HEK293 (cell line): ENCODE measurements at regions not wholly inside any gene's neighbourhood (a gene's known extent, or its start where the extent isn't known, plus 50 kb on each side); places are given as distances from the start of the nearest gene placed in this dataset.

Experiments used
- GLI4 ChIP-seq: fragments of 450-650 bp; formaldehyde crosslinking; IDR thresholded peaks from 2 replicates; pipeline ENCODE4 v1.5.1; 2016; ENCODE audit warnings: missing biosample characterization, missing genetic modification characterization
- KLF7 ChIP-seq: fragments of 450-650 bp; formaldehyde crosslinking; IDR thresholded peaks from 2 replicates; pipeline ENCODE4 v1.5.1; 2016; ENCODE audit warnings: missing biosample characterization, missing genetic modification characterization, borderline replicate concordance
- ZBTB10 ChIP-seq: fragments of 450-650 bp; formaldehyde crosslinking; IDR thresholded peaks from 2 replicates; pipeline ENCODE4 v1.5.1; 2016; ENCODE audit warnings: missing biosample characterization, missing genetic modification characterization
- ZNF138 ChIP-seq: fragments of 450-650 bp; formaldehyde crosslinking; IDR thresholded peaks from 2 replicates; pipeline ENCODE4 v1.5.1; 2016; ENCODE audit warnings: missing biosample characterization, missing genetic modification characterization, borderline replicate concordance
- ZNF24 ChIP-seq: fragments of 450-650 bp; formaldehyde crosslinking; IDR thresholded peaks from 2 replicates; pipeline ENCODE4 v1.5.1; 2016; ENCODE audit warnings: missing biosample characterization, missing genetic modification characterization
- ZNF530 ChIP-seq: fragments of 450-650 bp; formaldehyde crosslinking; IDR thresholded peaks from 2 replicates; pipeline ENCODE4 v1.5.1; 2016; ENCODE audit warnings: low read depth, missing biosample characterization, missing genetic modification characterization
- ZNF558 ChIP-seq: fragments of 450-650 bp; formaldehyde crosslinking; IDR thresholded peaks from 2 replicates; pipeline ENCODE4 v1.5.1; 2016; ENCODE audit warnings: missing biosample characterization, missing genetic modification characterization
- ZNF621 ChIP-seq: fragments of 450-650 bp; formaldehyde crosslinking; IDR thresholded peaks from 2 replicates; pipeline ENCODE4 v1.5.1; 2017; ENCODE audit warnings: missing biosample characterization, missing genetic modification characterization
- ZNF629 ChIP-seq: fragments of 450-650 bp; formaldehyde crosslinking; IDR thresholded peaks from 2 replicates; pipeline ENCODE4 v1.5.1; 2017; ENCODE audit warnings: missing biosample characterization, missing genetic modification characterization
- ZNF837 ChIP-seq: fragments of 450-650 bp; formaldehyde crosslinking; IDR thresholded peaks from 2 replicates; pipeline ENCODE4 v1.5.1; 2016; ENCODE audit warnings: missing biosample characterization, missing genetic modification characterization
- TF ChIP-seq, protein P1 (sequence below): fragments of 450-650 bp; formaldehyde crosslinking; IDR thresholded peaks from 2 replicates; pipeline ENCODE4 v1.5.1; 2016; ENCODE audit warnings: missing biosample characterization, missing genetic modification characterization, low read depth
- TF ChIP-seq, protein P2 (sequence below): fragments of 450-650 bp; formaldehyde crosslinking; IDR thresholded peaks from 2 replicates; pipeline ENCODE4 v1.5.1; 2016; ENCODE audit warnings: missing biosample characterization, missing genetic modification characterization
- TF ChIP-seq, protein P3 (sequence below): fragments of 450-650 bp; formaldehyde crosslinking; conservative IDR thresholded peaks from 2 replicates; pipeline ENCODE4 v1.5.1; 2016; ENCODE audit warnings: low read depth, missing biosample characterization, missing genetic modification characterization

DNA sequence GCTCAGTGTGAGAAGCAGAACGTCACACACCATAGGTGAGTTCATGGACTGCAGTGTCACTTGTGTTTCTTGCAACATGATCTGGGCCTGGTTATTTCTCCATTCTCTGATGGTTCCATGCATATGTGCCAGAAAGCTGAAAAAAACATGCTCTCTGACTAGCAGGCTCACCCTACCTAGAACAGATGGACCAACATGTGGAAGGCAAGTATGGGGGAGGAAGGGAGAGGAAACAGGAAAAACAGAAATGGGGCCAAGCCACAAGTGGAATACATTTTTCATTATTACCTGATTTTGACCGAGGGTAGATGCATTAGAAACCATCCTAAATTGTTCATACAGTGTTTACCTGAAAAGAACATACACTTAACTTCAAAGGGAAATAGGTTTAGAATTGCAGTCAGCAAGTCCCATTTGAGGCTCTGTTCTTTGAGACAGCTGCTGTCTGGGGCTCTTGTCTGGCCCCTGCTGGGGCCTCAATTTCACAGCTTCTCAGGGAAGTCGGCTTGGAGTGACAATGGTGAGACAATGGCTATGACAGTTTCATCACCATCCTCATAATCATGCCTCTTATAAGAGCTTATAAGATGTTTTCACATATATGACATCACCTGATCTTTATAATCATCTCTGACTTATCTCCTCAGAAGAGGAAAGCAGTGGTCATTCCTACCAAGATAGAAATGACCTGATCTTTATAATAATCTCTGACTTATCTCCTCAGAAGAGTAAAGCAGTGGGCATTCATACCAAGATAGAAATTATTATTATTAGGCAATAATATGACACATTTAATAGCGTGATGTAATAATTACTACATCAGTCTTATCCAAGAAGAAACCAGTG lies 327.3 kb downstream of the SIPA1L2 start:
- TF ChIP-seq ZBTB10 (tag by site-specific recombination), result no peak
- no peak for TF ChIP-seq GLI4 (tag by site-specific recombination)
- TF ChIP-seq, protein P1, sequence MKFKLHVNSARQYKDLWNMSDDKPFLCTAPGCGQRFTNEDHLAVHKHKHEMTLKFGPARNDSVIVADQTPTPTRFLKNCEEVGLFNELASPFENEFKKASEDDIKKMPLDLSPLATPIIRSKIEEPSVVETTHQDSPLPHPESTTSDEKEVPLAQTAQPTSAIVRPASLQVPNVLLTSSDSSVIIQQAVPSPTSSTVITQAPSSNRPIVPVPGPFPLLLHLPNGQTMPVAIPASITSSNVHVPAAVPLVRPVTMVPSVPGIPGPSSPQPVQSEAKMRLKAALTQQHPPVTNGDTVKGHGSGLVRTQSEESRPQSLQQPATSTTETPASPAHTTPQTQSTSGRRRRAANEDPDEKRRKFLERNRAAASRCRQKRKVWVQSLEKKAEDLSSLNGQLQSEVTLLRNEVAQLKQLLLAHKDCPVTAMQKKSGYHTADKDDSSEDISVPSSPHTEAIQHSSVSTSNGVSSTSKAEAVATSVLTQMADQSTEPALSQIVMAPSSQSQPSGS (tag by site-specific recombination), result peak; percentile 81
- TF ChIP-seq KLF7 (tag by site-specific recombination), result no peak
- TF ChIP-seq ZNF530 (tag by site-specific recombination), result no peak
- TF ChIP-seq, protein P2, sequence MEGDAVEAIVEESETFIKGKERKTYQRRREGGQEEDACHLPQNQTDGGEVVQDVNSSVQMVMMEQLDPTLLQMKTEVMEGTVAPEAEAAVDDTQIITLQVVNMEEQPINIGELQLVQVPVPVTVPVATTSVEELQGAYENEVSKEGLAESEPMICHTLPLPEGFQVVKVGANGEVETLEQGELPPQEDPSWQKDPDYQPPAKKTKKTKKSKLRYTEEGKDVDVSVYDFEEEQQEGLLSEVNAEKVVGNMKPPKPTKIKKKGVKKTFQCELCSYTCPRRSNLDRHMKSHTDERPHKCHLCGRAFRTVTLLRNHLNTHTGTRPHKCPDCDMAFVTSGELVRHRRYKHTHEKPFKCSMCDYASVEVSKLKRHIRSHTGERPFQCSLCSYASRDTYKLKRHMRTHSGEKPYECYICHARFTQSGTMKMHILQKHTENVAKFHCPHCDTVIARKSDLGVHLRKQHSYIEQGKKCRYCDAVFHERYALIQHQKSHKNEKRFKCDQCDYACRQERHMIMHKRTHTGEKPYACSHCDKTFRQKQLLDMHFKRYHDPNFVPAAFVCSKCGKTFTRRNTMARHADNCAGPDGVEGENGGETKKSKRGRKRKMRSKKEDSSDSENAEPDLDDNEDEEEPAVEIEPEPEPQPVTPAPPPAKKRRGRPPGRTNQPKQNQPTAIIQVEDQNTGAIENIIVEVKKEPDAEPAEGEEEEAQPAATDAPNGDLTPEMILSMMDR (tag by site-specific recombination), result 0 out of 2 replicates have a peak, but pooled peaks have one; percentile 20
- no peak for TF ChIP-seq ZNF138
- no peak for TF ChIP-seq ZNF558
- no peak for TF ChIP-seq ZNF629 (tag by site-specific recombination)
- TF ChIP-seq ZNF621, result no peak
- TF ChIP-seq ZNF837 (tag by site-specific recombination), result no peak
- no peak for TF ChIP-seq ZNF24 (tag by site-specific recombination)
- TF ChIP-seq, protein P3, sequence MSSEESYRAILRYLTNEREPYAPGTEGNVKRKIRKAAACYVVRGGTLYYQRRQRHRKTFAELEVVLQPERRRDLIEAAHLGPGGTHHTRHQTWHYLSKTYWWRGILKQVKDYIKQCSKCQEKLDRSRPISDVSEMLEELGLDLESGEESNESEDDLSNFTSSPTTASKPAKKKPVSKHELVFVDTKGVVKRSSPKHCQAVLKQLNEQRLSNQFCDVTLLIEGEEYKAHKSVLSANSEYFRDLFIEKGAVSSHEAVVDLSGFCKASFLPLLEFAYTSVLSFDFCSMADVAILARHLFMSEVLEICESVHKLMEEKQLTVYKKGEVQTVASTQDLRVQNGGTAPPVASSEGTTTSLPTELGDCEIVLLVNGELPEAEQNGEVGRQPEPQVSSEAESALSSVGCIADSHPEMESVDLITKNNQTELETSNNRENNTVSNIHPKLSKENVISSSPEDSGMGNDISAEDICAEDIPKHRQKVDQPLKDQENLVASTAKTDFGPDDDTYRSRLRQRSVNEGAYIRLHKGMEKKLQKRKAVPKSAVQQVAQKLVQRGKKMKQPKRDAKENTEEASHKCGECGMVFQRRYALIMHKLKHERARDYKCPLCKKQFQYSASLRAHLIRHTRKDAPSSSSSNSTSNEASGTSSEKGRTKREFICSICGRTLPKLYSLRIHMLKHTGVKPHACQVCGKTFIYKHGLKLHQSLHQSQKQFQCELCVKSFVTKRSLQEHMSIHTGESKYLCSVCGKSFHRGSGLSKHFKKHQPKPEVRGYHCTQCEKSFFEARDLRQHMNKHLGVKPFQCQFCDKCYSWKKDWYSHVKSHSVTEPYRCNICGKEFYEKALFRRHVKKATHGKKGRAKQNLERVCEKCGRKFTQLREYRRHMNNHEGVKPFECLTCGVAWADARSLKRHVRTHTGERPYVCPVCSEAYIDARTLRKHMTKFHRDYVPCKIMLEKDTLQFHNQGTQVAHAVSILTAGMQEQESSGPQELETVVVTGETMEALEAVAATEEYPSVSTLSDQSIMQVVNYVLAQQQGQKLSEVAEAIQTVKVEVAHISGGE (tag by site-specific recombination), result no peak
